Endothelial cell of umbilical vein (primary cell): ENCODE measurements at regions not wholly inside any gene's neighbourhood (a gene's known extent, or its start where the extent isn't known, plus 50 kb on each side); places are given as distances from the start of the nearest gene placed in this dataset.

Experiments
- BruUV-seq: library from RNA; stranded (reverse); fragments of 400-500 nt; replicated peaks from 2 replicates; lab custom pipeline; 2021; lab: Mats Ljungman, UMichigan
- CTCF ChIA-PET: fragments of 300-600, 350-600 bp; sonication (Branson Sonifier 250); formaldehyde crosslinking; loops from one replicate; lab custom pipeline; 2021; ENCODE audit warnings: antibody characterized with exemption, inconsistent platforms; lab: Charles Lee
- POLR2A ChIA-PET: fragments of 300-600, 350-600 bp; sonication (Branson Sonifier 250); formaldehyde crosslinking; loops from one replicate; lab custom pipeline; 2021; ENCODE audit warnings: antibody characterized with exemption, inconsistent platforms; lab: Charles Lee
- DNase-seq: peaks from one replicate; pipeline ENCODE4 v3.0.0-alpha.2; 2011; ENCODE audit warnings: low read depth, low spot score
- FAIRE-seq: peaks from 2 replicates; lab custom pipeline; 2011; peaks lifted over from hg19 to GRCh38; lab: Jason Lieb, UNC
- H2AFZ ChIP-seq: 2 replicates; pipeline ENCODE4 v1.6.0; 2012; ENCODE audit warnings: low read depth, low read length, control low read depth, inconsistent platforms
- H3K27ac ChIP-seq: 2 replicates; pipeline ENCODE4 v1.5.1; 2011; ENCODE audit warnings: low read depth, mild to moderate bottlenecking, control low read depth, low read length, moderate library complexity; ENCODE audit not compliant: insufficient read depth
- H3K27me3 ChIP-seq, 2 experiments: 2 replicates each; pipeline versions ENCODE4 v1.6.0 to v1.6.1; 2011; ENCODE audit warnings: low read length in 2 of 2, mixed read lengths in 1 of 2; ENCODE audit not compliant: control insufficient read depth in 2 of 2, insufficient read depth in 2 of 2
- H3K36me3 ChIP-seq, 2 experiments: 2 replicates in 1 of 2; 3 replicates in 1 of 2; pipeline ENCODE4 v1.5.1; 2011; ENCODE audit warnings: low read length in 2 of 2, mild to moderate bottlenecking in 1 of 2, moderate library complexity in 1 of 2; ENCODE audit not compliant: control insufficient read depth in 2 of 2, insufficient read depth in 2 of 2; ENCODE audit errors: extremely low read depth in 1 of 2
- H3K4me1 ChIP-seq: 3 replicates; pipeline ENCODE4 v1.5.1; 2011; ENCODE audit warnings: mild to moderate bottlenecking, low read length; ENCODE audit not compliant: control insufficient read depth, insufficient read depth; ENCODE audit errors: extremely low read depth
- H3K4me2 ChIP-seq: 2 replicates; pipeline ENCODE4 v1.6.1; 2011; ENCODE audit warnings: low read length, control low read depth, mixed read lengths; ENCODE audit not compliant: insufficient read depth
- H3K4me3 ChIP-seq, 3 experiments: fragments of 200-600 bp in 1 of 3; sonication (generic), shearing (Covaris generic) in 1 of 3; replicated peaks in 1 of 3; 2 replicates each; pipeline ENCODE4 v1.5.1; 2011 to 2016; ENCODE audit warnings: control low read depth in 3 of 3, low read length in 3 of 3, mild to moderate bottlenecking in 2 of 3, inconsistent platforms in 1 of 3, low read depth in 1 of 3, moderate library complexity in 1 of 3; ENCODE audit not compliant: insufficient read depth in 1 of 3
- H3K79me2 ChIP-seq: 2 replicates; pipeline ENCODE4 v1.6.0; 2012; ENCODE audit warnings: low read length, inconsistent platforms; ENCODE audit not compliant: control insufficient read depth, insufficient read depth
- H3K9ac ChIP-seq: replicated peaks from 2 replicates; pipeline ENCODE3; 2011; ENCODE audit warnings: low read length, control low read depth; ENCODE audit not compliant: insufficient read depth; ENCODE audit errors: extremely low read depth
- H3K9me1 ChIP-seq: replicated peaks from 3 replicates; pipeline ENCODE4 v1.6.0; 2011; ENCODE audit warnings: mild to moderate bottlenecking, low read length; ENCODE audit not compliant: control insufficient read depth, insufficient read depth; ENCODE audit errors: extremely low read depth
- H3K9me3 ChIP-seq: replicated peaks from 2 replicates; pipeline ENCODE4 v1.5.1; 2012; ENCODE audit warnings: low read length, inconsistent platforms; ENCODE audit not compliant: control insufficient read depth, insufficient read depth
- H4K20me1 ChIP-seq: replicated peaks from 2 replicates; pipeline ENCODE3; 2011; ENCODE audit warnings: mild to moderate bottlenecking, low read length; ENCODE audit not compliant: control insufficient read depth, insufficient read depth; ENCODE audit errors: extremely low read depth
- FOS ChIP-seq: IDR thresholded peaks from 2 replicates; pipeline ENCODE4 v1.6.1; 2011; ENCODE audit warnings: mild to moderate bottlenecking, low read length, moderate library complexity, borderline replicate concordance; ENCODE audit not compliant: insufficient read depth
- GATA2 ChIP-seq: IDR thresholded peaks from 2 replicates; pipeline ENCODE4 v1.7.0; 2011; ENCODE audit warnings: low read depth, mild to moderate bottlenecking, moderate library complexity, mixed read lengths, low read length; ENCODE audit not compliant: insufficient read length, insufficient read depth
- JUN ChIP-seq: IDR thresholded peaks from 2 replicates; pipeline ENCODE4 v1.6.1; 2011; ENCODE audit warnings: borderline replicate concordance, low read depth; ENCODE audit not compliant: insufficient read length, insufficient read depth
- POLR2A ChIP-seq: IDR thresholded peaks from 2 replicates; pipeline ENCODE4 v1.6.1; 2012; ENCODE audit warnings: low read depth, mild to moderate bottlenecking, control low read depth, low read length
- POLR2AphosphoS5 ChIP-seq: IDR thresholded peaks from 2 replicates; pipeline ENCODE4 v1.6.1; 2012; ENCODE audit warnings: low read depth, mild to moderate bottlenecking, control low read depth, low read length, moderate library complexity; ENCODE audit not compliant: insufficient read depth
- dilution Hi-C: fragments of 300-500 bp; cut with MboI; formaldehyde crosslinking; loops from one replicate; pipeline ENCODE4 v1.15.0; 2019; ENCODE audit warnings: low sequenced_read_pairs; ENCODE audit not compliant: extremely low pct_ligation_motif_present
- intact Hi-C: fragments of 100-400 bp; cut with micrococcal nuclease; formaldehyde crosslinking; loops from one replicate; pipeline ENCODE4 v1.10.0; 2022
- TF ChIP-seq, protein P1 (sequence below), 2 donors: IDR thresholded peaks; 1 replicate in 1 of 2; 2 replicates in 1 of 2; pipeline ENCODE4 v1.5.1; 2011; ENCODE audit warnings: low read length in 2 of 2, mild to moderate bottlenecking in 2 of 2, moderate library complexity in 2 of 2, control low read depth in 1 of 2, inconsistent platforms in 1 of 2, low read depth in 1 of 2; ENCODE audit not compliant: insufficient read depth in 1 of 2; ENCODE audit errors: extremely low read depth in 1 of 2

GRCh38 chr1:102783487-102783886, 324.8 kb downstream of the COL11A1 start:
- CTCF ChIA-PET, result no interaction called here

DNA sequence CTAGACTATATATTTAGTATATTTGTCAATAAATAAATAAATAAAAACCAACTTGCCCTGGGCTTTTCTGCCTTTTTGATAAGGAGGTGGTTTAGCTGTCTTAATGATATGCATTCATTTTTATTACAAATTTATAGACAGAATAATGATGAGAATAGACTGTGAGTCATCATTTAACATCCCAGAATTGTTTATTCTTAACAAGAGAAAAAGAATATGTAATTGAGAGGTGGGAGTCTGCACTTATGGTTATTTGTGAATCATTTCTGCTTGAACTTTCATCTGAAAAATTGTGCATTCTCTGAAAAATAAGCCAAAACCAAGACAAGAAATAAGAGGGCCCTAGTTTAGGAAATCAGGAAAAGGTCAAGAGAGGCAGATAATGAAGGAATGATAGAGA, 326.2 kb downstream of the COL11A1 start:
- dilution Hi-C loops, result no loop called here
- POLR2A ChIA-PET, result no interaction called here
- no peak overlapping the region for H3K4me2 ChIP-seq

More at GRCh38 chr1:102783487-102783886, 324.8 kb downstream of the COL11A1 start:
- no peaks in the 10 kb centered on the region for H3K4me1 ChIP-seq
- H3K4me2 ChIP-seq, result no peak overlapping the region
- H3K27ac ChIP-seq, result no peak overlapping the region
- POLR2A ChIA-PET, result no interaction called here
- H3K79me2 ChIP-seq, result no peaks in the 10 kb centered on the region
- no peaks in the 10 kb centered on the region for H4K20me1 ChIP-seq
- H3K36me3 ChIP-seq, result no peaks in the 10 kb centered on the region
- FAIRE-seq, result no peak
- no peaks in the 10 kb centered on the region for H3K27me3 ChIP-seq
- dilution Hi-C loops (no loop called here), intact Hi-C loops (no loop called here)
- H3K9ac ChIP-seq, result no peak overlapping the region
- no peaks in the 10 kb centered on the region for H3K9me1 ChIP-seq
- no peak for DNase-seq
- no peak overlapping the region for H2AFZ ChIP-seq
- TF ChIP-seq, protein P1, sequence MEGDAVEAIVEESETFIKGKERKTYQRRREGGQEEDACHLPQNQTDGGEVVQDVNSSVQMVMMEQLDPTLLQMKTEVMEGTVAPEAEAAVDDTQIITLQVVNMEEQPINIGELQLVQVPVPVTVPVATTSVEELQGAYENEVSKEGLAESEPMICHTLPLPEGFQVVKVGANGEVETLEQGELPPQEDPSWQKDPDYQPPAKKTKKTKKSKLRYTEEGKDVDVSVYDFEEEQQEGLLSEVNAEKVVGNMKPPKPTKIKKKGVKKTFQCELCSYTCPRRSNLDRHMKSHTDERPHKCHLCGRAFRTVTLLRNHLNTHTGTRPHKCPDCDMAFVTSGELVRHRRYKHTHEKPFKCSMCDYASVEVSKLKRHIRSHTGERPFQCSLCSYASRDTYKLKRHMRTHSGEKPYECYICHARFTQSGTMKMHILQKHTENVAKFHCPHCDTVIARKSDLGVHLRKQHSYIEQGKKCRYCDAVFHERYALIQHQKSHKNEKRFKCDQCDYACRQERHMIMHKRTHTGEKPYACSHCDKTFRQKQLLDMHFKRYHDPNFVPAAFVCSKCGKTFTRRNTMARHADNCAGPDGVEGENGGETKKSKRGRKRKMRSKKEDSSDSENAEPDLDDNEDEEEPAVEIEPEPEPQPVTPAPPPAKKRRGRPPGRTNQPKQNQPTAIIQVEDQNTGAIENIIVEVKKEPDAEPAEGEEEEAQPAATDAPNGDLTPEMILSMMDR (IDR thresholded peaks at IDR 0.05; ENCODE audit: extremely low read depth in 1 of 2, insufficient read depth in 1 of 2, low read depth in 1 of 2, low read length in 2 of 2), result no peak
- BruUV-seq, result no TSS peak
- no peaks in the 10 kb centered on the region for H3K9me3 ChIP-seq
- no peak overlapping the region for H3K4me3 ChIP-seq

More for the DNA sequence above, 326.2 kb downstream of the COL11A1 start:
- intact Hi-C loops, result no loop called here
- H3K9ac ChIP-seq, result no peak overlapping the region
- H3K27me3 ChIP-seq, result no peaks in the 10 kb centered on the region
- no peaks in the 10 kb centered on the region for H3K9me3 ChIP-seq
- FAIRE-seq (no peak), DNase-seq (no peak)
- BruUV-seq, result no TSS peak
- no peaks in the 10 kb centered on the region for H4K20me1 ChIP-seq
- TF ChIP-seq FOS (no peak), POLR2A (no peak), POLR2AphosphoS5 (no peak), JUN (no peak), GATA2 (no peak)
- no peaks in the 10 kb centered on the region for H3K9me1 ChIP-seq
- H3K4me1 ChIP-seq, result no peaks in the 10 kb centered on the region
- H3K79me2 ChIP-seq, result no peaks in the 10 kb centered on the region
- no peaks in the 10 kb centered on the region for H3K36me3 ChIP-seq
- CTCF ChIA-PET, result no interaction called here
- no peak overlapping the region for H3K27ac ChIP-seq
- H3K4me3 ChIP-seq, result no peak overlapping the region
- no peak overlapping the region for H2AFZ ChIP-seq
